Right lung (tissue), 2 donors: ENCODE measurements at regions not wholly inside any gene's neighbourhood (a gene's known extent, or its start where the extent isn't known, plus 50 kb on each side); places are given as distances from the start of the nearest gene placed in this dataset.
"Not testable (repeated sequence)": the region's sequence is repeated elsewhere in the genome, so short reads cannot be mapped to it uniquely, and the experiment has no call there.

Source experiments
- DNase-seq, 2 donors: peaks; one replicate each; pipeline ENCODE4 v3.0.0-alpha.2; 2013

GRCh38 chr5:1667648-1668140 is 131.9 kb downstream of the MRPL36 start:
- DNase-seq, result no peak

GRCh38 chr5:1666812-1667588 is 132.6 kb downstream of the MRPL36 start:
- DNase-seq, result peak; percentile 39 to 53

DNA sequence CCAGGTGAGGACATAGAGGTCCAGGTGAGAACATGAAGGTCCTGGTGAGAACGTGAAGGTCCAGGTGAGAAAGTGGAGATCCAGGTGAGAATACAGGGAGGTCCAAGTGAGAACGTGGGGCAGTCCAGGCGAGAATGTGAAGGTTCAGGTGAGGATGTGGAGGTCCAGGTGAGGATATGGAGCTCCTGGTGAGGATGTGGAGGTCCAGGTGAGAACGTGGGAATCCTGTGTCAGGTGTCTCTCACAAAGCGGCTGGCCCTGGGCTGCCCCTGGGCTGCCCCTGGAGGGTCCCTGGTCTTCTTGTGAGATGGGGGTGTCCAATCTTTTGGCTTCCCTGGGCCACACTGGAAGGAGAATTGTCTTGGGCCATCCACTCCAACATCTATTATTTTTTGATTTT is 133.4 kb downstream of the MRPL36 start:
- no peak for DNase-seq

DNA sequence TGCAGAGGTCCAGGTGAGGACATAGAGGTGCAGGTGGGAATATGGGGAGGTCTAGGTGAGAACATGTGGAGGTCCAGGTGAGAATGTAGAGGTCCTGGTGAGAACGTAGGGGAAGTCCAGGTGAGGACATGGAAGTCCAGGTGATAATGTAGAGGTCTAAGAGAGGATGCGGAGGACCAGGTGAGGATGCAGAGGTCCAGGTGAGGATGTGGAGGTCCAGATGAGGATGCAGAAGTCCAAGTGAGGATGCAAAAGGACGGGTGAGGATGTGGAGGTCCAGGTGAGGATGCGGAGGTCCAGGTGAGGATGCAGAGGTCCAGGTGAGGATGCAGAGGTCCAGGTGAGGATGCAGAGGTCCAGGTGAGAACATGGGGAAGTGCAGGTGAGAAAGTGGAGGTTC is 133.8 kb downstream of the MRPL36 start:
- no peak for DNase-seq

GRCh38 chr5:1665231-1665630 is 134.4 kb downstream of the MRPL36 start:
- DNase-seq, result no peak

- DNase-seq, result no peak
Observed at GRCh38 chr5:1663186-1663585, 136.5 kb downstream of the MRPL36 start.

DNA sequence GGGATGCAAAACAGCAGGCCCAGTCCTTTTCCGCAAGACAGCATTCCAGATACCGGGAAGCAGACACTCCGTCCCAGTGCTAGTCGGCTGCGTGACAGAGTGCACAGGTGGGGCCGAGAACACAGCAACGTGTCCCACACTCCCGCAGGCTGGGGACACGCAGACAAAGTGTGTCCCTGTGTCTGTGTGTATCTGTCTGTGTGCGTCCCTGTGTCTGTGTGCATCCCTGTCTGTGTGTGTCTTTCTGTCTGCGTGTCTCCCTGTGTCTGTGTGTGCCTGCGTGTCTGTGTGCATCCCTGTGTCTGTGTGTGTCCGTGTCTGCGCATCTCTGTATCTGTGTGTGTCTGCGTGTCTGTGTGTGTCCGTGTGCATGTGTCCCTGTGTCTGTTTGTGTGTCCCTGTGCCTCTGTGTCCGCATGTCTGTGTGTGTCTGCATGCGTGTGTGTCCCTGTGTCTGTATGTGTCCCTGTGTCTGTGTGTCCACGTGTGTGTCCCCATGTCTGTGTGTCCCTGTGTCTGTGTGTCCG is 137.0 kb downstream of the MRPL36 start:
- DNase-seq, result no peak

- DNase-seq, result no peak
Observed at GRCh38 chr5:1661831-1662558, 137.6 kb downstream of the MRPL36 start.

DNA sequence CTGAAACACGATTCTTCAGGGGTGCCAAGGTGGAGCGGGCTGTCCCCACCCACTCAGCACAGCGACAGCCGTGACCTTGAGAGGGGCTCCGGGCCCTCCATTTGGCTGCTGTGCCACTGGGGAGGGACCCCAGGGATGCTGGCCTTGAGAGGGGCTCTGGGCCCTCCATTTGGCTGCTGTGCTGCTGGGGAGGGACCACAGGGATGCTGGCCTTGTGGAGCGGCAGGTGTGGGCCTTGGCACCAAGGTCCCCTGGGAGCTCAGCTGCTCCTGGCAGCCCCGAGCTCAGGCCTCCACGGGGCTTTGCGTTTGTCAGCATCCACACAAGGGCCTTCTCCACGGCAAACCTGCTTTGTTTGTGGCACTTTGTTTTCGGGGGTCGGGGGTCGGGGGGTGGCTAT is 137.6 kb upstream of the LPCAT1 start:
- no peak for DNase-seq

DNA sequence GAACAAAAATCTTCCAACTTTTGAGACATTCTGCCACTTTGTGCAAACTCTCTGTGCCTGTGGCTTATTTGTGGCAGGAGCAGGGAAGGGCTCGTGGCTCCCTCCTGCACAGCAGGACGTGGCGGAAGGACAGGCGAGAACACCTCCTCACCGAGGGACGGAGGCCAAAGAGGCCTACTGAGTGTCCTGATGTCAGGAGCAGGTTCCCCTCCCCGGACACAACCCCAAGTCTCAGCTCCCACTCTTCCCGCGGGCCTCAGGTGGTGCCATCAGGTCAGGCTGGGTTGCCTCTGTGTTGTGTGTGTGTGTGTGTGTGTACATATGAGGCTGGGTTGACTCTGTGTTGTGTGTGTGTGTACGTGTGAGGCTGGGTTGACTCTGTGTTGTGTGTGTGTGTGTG is 136.8 kb upstream of the LPCAT1 start:
- DNase-seq, result no peak

- no peak for DNase-seq
Observed at GRCh38 chr5:1660001-1660400, 136.2 kb upstream of the LPCAT1 start.

GRCh38 chr5:1659100-1659981 is 135.6 kb upstream of the LPCAT1 start:
- DNase-seq, result no peak

DNA sequence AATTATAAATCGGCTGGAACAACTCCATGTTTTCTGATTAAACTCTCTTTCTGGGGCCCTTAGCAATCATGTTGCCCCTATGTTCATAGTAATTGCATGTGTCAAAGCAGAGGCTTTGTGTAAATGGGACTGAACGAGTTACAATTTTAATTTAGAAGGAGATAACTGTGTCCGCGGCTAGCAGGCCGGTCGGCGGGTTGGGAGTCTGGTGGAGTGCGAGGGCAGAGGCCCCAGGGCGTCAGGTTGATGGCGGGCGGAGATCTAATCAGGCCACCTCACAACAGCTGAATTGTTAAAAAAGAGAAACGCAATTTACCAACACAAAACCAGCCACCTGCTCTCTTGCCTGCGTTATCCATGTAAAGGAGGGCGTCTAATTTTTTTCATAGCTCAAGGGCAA is 134.9 kb upstream of the LPCAT1 start:
- DNase-seq, result no peak

DNA sequence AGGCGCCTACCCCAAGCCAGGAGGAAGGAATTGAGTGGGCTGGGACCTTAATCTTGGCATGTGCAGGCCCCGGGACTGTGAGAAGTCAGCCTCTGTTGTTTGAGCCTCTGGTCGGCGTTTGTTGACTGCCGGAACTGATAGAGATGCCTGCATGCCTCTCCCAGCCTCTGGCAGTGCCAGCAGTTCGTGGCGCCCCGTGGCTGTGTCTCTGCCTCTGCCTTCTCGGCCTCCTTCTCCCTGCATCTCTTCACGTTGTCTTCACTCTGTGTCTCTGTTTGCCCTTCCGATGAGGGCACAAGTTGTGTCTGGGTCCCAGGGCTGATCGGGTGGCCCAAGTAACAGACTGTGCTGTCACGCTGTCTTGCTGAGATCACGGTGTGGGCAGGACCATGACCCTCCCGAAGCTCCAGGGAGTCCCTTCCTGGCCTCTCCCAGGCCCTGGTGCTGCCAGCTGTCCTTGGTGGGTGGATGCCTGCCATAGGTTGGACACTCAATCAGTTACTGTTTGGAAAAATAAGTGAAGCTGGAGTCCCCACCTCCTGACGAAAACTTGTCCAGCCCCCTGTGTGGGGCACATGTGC is 133.5 kb upstream of the LPCAT1 start:
- no peak for DNase-seq

DNA sequence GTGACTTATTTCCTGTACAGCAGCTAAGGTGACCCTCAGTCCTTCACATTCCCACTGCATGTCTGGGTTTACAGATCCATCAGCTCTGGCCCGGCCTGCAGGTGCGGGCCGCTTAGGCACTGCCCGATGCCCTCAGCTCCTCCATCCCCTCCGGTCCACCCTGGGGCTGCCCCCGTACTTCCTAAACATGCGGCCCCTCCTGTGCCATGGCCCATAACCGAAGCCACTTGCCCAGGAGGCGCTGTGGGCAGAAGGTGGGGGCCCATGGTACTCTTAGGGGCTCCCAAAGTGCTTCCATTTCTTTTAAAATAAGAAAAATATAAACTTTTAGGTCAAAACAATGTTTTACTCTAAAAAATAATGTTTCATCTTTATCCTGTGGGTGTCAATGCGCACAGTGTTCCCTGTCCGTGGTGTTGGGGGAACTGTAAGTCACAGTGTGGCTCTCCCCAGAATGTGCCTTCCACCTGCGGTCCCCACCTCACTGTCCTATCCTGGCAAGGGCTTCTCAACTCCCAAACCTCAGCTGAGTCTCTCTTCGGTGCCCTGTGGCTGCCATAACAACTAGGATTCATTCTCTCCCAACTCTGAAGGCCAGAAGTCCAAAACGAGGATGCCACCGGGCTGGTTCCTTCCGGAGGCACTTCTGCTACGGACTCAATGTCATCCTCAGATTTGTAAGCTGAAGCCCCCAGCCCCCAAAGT is 132.7 kb upstream of the LPCAT1 start:
- DNase-seq, result no peak

DNA sequence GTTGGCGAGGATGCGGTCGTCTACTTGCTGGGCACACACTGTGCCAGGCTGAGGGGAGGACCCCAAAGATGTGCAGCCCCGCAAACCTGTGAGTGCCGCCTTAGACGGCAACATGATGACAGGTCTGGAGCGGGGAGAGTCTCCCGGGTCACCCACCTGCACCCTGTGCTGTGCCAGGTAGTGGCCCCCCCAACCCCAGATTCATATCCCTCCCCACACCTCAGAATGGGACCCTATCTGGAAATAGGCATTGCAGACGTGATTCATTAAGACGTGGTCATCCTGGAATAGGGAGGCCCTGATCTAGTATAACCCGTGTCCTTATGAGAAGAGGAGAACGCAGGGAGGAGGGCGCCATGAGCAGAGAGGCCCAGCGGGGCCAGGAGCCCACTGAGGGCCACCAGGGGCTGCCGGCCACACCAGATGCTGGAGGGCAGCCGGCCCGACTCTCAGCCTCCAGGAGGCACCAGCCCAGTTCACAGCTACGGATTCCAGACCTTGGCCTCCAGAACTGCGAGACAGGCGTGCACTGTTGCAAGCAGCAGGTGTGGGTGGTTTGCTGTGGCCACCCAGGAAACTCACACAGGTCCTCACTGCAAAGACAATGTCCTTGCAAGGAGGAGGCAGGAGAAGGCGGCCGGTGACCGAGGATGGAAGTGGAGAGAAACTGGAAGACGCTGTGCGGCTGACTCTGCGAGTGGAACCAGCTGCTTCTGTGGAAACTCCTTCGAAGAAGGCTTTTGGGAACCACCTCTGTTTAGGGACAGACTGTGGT is 131.9 kb upstream of the LPCAT1 start:
- no peak for DNase-seq

DNA sequence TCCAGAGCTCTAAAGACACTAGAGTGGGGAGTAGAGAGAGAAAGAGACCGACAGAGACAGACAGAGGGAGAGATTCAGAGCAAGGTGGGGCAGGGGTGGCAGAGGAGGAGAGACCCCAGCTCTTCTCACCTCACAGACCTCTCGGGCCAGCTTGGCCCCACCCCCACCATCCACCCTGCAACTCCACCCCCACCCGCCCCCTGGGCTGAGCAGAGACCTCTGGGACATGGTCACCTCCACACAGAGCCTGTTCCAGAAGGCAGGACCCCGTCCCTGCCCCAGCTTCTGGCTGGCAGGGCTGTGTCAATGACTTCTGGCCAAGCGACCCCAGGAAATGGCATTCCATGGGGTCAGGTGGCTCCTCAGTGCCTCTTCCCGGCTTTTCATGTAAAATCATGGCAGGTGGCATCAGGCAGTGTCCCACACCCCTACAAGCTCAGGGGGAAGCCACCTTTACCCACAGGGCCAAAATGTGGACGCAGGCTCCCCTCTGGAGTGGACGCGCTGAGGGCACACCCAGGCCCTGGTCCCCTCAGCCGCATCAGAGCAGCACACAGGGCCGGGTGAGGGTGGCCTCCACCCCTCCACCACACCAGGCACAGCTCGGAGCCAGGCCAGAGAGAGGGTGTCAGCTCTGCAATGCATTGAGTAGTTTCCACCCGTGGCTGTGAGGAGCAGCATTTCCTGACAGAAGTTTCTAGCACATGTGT is 131.2 kb upstream of the LPCAT1 start:
- DNase-seq, result no peak

DNA sequence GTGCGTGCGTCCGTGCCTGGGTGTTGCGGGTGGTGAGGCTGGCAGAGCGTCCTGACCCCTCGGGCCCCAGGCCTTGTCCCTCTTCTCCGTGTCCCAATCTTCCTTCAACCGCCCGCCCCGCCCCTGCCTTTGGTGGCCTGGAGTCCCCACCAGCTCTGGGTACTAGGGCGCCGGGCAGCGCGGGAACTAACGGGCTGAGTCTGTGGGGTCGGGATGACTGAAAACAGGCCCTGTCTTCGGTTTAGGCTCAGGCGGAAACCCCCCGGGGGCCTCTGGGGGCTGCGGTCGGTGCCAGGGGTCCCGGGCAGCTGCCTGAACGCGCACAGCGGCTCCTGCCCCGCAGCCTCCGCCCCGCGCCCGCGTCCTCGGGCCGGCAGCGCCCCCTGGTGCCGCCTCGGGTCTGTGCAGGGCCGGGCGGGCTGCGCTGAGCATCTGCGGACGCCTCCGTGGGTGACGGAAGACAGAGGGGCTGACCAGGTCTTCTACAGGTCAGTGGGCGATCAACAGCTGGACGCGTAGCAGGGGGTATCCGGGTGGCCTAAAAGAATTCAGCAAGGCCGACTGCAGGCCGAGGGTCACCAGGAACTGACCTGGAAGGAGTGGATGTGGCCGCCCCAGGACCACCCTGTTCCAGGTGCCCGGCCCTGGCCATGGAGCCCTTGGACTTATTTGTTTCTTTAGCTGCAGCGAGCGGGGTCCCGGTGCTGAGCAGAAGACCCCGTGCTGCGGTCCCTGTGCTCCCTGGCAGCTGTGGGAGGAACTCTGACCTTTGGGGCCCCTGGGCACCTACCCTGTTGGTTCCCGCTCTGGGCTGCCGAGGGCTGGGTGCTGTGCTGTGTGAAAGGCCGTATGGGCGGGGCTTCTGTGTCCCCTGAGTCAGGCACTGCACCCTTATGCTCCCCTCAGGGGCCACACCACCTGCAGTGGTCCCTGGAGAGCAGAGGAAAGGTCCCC is 130.2 kb upstream of the LPCAT1 start:
- DNase-seq, result not testable (repeated sequence)
